HepG2 (cell line): ENCODE measurements at regions not wholly inside any gene's neighbourhood (a gene's known extent, or its start where the extent isn't known, plus 50 kb on each side); places are given as distances from the start of the nearest gene placed in this dataset.

Source experiments
- EP300 ChIP-seq, 3 experiments: sonication (generic) in 1 of 3; formaldehyde crosslinking in 1 of 3; IDR thresholded peaks; 2 replicates each; pipeline versions ENCODE4 v1.5.1 to v1.6.1; 2011 to 2020; ENCODE audit warnings: low read depth in 2 of 3, low read length in 2 of 3, borderline replicate concordance in 1 of 3, improper control_type of control experiment in 1 of 3, mild to moderate bottlenecking in 1 of 3, missing genetic modification reagents in 1 of 3, moderate library complexity in 1 of 3
- MXI1 ChIP-seq: IDR thresholded peaks from 3 replicates; pipeline ENCODE4 v1.6.1; 2012; ENCODE audit warnings: low read depth, low read length, inconsistent platforms, borderline replicate concordance

- TF ChIP-seq MXI1 (no peak), EP300 (IDR thresholded peaks at IDR 0.05; ENCODE audit: low read depth in 2 of 2, low read length in 2 of 2) (no peak), EP300 (CRISPR knock-in tag; IDR thresholded peaks at IDR 0.05; ENCODE audit: borderline replicate concordance) (no peak)
These were observed 191.9 kb upstream of the TSC22D2 start for GRCh38 chr3:150216041-150216811.
